Body of pancreas (tissue), 4 donors: ENCODE measurements at regions not wholly inside any gene's neighbourhood (a gene's known extent, or its start where the extent isn't known, plus 50 kb on each side); places are given as distances from the start of the nearest gene placed in this dataset.
"Not testable (repeated sequence)": the region's sequence is repeated elsewhere in the genome, so short reads cannot be mapped to it uniquely, and the experiment has no call there.

Experiments used
- POLR2A ChIP-seq, 3 donors: fragments of 450-650 bp; IDR thresholded peaks; one replicate each; pipeline ENCODE4 v1.6.1; 2016; ENCODE audit warnings: antibody characterized with exemption in 3 of 3, mild to moderate bottlenecking in 2 of 3
- TF ChIP-seq, protein P1 (sequence below), 7 experiments: fragments of 450-650 bp in 4 of 7; fragments of 200-600 bp in 3 of 7; sonication (generic) in 3 of 7; IDR thresholded peaks; one replicate each; pipeline ENCODE4 v1.5.1; 2016 to 2019; ENCODE audit warnings: antibody characterized with exemption in 7 of 7

DNA sequence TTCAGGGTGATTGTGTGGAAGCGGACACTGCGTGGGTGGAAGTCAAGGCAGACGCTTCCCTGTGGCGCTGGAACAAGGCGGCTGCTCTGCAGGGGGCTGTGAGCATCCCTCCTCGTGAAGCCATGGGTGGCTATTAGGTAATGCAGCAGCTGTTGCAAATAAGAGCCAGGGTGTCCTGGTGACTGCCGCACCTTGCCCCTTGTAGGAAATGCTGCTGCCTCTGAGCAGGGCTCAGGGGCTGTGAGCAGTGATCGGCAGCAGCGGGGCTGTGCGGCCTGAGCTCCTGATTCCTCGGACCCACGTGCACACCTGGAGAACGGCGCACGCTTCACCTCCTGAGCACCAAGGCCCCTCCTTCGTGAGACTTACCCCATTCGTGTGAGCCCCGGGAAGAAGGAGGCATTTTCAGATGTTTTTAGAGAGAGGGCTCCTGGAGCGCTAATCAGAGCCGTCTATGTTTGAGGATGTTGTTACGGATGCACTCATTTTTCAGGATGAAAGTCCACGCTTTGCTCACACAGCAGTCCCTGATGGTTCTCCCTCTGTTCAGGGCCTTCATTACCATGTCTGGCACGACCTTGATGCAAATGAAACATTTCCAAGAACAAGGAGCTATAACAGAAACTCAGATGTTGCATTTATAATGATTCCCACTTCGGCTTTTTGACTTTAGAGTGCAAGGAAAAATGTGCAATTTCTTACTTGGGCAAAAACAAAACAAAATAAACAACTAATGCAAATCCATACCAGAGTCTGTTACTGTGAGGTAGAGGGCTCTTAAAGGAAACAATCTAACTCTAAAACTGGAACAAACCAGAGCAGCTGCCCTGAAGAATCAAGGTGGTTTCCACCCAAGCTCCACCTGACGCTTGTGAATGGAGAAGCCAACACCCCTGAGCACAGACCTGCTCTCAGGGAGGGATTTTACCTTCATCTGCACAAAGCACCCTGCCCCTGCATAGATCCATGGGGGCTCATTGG is 936.1 kb downstream of the SPATA31A7 start:
- TF ChIP-seq, protein P1, sequence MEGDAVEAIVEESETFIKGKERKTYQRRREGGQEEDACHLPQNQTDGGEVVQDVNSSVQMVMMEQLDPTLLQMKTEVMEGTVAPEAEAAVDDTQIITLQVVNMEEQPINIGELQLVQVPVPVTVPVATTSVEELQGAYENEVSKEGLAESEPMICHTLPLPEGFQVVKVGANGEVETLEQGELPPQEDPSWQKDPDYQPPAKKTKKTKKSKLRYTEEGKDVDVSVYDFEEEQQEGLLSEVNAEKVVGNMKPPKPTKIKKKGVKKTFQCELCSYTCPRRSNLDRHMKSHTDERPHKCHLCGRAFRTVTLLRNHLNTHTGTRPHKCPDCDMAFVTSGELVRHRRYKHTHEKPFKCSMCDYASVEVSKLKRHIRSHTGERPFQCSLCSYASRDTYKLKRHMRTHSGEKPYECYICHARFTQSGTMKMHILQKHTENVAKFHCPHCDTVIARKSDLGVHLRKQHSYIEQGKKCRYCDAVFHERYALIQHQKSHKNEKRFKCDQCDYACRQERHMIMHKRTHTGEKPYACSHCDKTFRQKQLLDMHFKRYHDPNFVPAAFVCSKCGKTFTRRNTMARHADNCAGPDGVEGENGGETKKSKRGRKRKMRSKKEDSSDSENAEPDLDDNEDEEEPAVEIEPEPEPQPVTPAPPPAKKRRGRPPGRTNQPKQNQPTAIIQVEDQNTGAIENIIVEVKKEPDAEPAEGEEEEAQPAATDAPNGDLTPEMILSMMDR (IDR thresholded peaks at IDR 0.05): not testable (repeated sequence)
- not testable (repeated sequence) for TF ChIP-seq POLR2A (IDR thresholded peaks at IDR 0.05)
